ENCODE measurements at regions not wholly inside any gene's neighbourhood (a gene's known extent, or its start where the extent isn't known, plus 50 kb on each side); places are given as distances from the start of the nearest gene placed in this dataset.

- Histone ChIP-seq H3K27me3 (ENCODE audit: control insufficient read depth in 2 of 2, insufficient read depth in 2 of 2, low read length in 2 of 2) (no peaks in the 10 kb centered on the region), H4K20me1 (ENCODE audit: insufficient read depth, low read length) (no peaks in the 10 kb centered on the region), H3K4me1 (ENCODE audit: control insufficient read depth in 1 of 2, insufficient read depth in 2 of 2, low read length in 2 of 2) (no peaks in the 10 kb centered on the region), H3K36me3 (replicated peaks in 1 of 2; ENCODE audit: control insufficient read depth in 1 of 2, insufficient read depth in 2 of 2, low read length in 2 of 2) (no peaks in the 10 kb centered on the region), H2AFZ (ENCODE audit: insufficient read depth, low read depth, low read length, poor library complexity, severe bottlenecking) (no peak overlapping the region), H3K4me3 (replicated peaks in 1 of 3; ENCODE audit: low read depth in 2 of 3, low read length in 3 of 3) (no peak overlapping the region), H3K9me3 (replicated peaks in 1 of 2; ENCODE audit: control insufficient read depth in 1 of 2, insufficient read depth in 1 of 2, low read length in 2 of 2) (no peaks in the 10 kb centered on the region), H3K27ac (ENCODE audit: low read depth in 1 of 2, low read length in 2 of 2) (no peak overlapping the region), H3K9ac (ENCODE audit: insufficient read depth, low read length, poor library complexity, severe bottlenecking) (no peak overlapping the region), H3K4me2 (replicated peaks; ENCODE audit: extremely low read depth, low read length, poor library complexity, severe bottlenecking) (no peak overlapping the region), H3K79me2 (ENCODE audit: insufficient read depth, low read length) (no peaks in the 10 kb centered on the region)
- intact Hi-C loops (cut with micrococcal nuclease): no loop called here
- no peak for DNase-seq
- WGBS (ENCODE audit: insufficient coverage): 95% methylated on average over 4 of the region's 9 CpGs
- H3K27me3 Mint-ChIP-seq (ENCODE audit: low read depth in 3 of 3): peaks cover 0 to 5% (median 0%) of the 10 kb centered on the region in 3 donors
- peaks cover 0 to 10% (median 2%) of the 10 kb centered on the region in 7 donors for H3K9me3 Mint-ChIP-seq
- no peaks in the 10 kb centered on the region for H3K4me1 Mint-ChIP-seq
- H3K4me3 Mint-ChIP-seq: no peak overlapping the region
- TF ChIP-seq CTCF (IDR thresholded peaks at IDR 0.05): no peak
- H3K27ac Mint-ChIP-seq: peak overlapping the region in 1 of 7 donors; percentile 47
- no peaks in the 10 kb centered on the region for H3K36me3 Mint-ChIP-seq
These were observed 80.3 kb downstream of the POU3F4 start for GRCh38 chrX:83588409-83588808.

GRCh38 chrX:83593634-83594294 is 85.7 kb downstream of the POU3F4 start:
- Histone ChIP-seq H3K4me3 (replicated peaks in 1 of 3; ENCODE audit: low read depth in 2 of 3, low read length in 3 of 3) (no peak overlapping the region), H3K9me3 (replicated peaks in 1 of 2; ENCODE audit: control insufficient read depth in 1 of 2, insufficient read depth in 1 of 2, low read length in 2 of 2) (no peaks in the 10 kb centered on the region), H2AFZ (ENCODE audit: insufficient read depth, low read depth, low read length, poor library complexity, severe bottlenecking) (no peak overlapping the region), H3K79me2 (ENCODE audit: insufficient read depth, low read length) (no peaks in the 10 kb centered on the region), H3K4me1 (ENCODE audit: control insufficient read depth in 1 of 2, insufficient read depth in 2 of 2, low read length in 2 of 2) (no peaks in the 10 kb centered on the region), H3K4me2 (replicated peaks; ENCODE audit: extremely low read depth, low read length, poor library complexity, severe bottlenecking) (no peak overlapping the region), H3K36me3 (replicated peaks in 1 of 2; ENCODE audit: control insufficient read depth in 1 of 2, insufficient read depth in 2 of 2, low read length in 2 of 2) (no peaks in the 10 kb centered on the region), H3K27me3 (ENCODE audit: control insufficient read depth in 2 of 2, insufficient read depth in 2 of 2, low read length in 2 of 2) (no peaks in the 10 kb centered on the region), H3K27ac (ENCODE audit: low read depth in 1 of 2, low read length in 2 of 2) (no peak overlapping the region), H3K9ac (ENCODE audit: insufficient read depth, low read length, poor library complexity, severe bottlenecking) (no peak overlapping the region), H4K20me1 (ENCODE audit: insufficient read depth, low read length) (no peaks in the 10 kb centered on the region)
- no peak for DNase-seq
- Mint-ChIP-seq H3K36me3 (no peaks in the 10 kb centered on the region), H3K9me3 (peaks cover 0 to 6% (median 0%) of the 10 kb centered on the region in 7 donors), H3K27me3 (ENCODE audit: low read depth in 3 of 3) (peaks cover 0 to 2% (median 0%) of the 10 kb centered on the region in 3 donors), H3K4me1 (no peaks in the 10 kb centered on the region), H3K27ac (no peak overlapping the region), H3K4me3 (no peak overlapping the region)
- WGBS (ENCODE audit: insufficient coverage): 67% methylated on average over 4 of the region's 14 CpGs
- intact Hi-C loops (cut with micrococcal nuclease): no loop called here
- TF ChIP-seq CTCF (IDR thresholded peaks at IDR 0.05): no peak
